ENCODE measurements at regions not wholly inside any gene's neighbourhood (a gene's known extent, or its start where the extent isn't known, plus 50 kb on each side); places are given as distances from the start of the nearest gene placed in this dataset.

DNA sequence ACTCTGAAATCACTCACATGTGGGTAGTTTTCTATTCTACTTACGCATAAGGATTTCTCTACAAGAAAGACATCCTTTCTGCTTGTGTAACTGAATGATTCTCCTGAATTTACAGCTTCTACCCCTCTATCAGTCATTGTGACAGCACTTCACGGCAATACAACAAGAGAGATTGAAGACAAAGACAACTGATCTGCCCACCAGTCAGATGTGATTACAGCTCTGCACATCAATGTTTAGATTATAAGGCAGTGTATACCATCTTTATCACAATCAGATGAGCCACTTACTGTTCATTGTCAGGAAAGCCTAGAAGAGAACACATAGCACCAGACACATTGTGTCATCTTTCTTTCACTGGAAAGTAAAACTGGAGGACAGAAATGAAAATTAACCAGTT, 324.4 kb downstream of the CENPC start:
- no peak for DNase-seq

DNA sequence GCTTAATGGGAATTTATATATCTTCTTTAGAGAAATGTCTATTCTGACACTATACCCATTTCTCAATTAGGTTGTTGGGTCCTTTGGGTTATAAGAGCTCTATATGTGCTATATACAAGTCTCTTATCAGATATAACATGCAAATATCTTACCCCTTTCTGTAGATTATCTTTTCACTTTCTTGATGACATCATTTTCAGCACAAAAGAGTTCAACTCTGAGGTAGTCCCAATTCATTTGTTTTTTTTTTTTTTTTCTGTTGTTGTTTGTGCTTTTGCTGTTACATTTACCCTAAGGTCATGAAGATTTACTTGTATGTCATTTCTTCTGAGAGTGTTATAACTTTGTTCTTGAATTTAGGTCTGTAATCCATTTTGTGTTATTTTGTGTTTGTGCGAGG, 326.4 kb downstream of the CENPC start:
- no peak for DNase-seq

DNA sequence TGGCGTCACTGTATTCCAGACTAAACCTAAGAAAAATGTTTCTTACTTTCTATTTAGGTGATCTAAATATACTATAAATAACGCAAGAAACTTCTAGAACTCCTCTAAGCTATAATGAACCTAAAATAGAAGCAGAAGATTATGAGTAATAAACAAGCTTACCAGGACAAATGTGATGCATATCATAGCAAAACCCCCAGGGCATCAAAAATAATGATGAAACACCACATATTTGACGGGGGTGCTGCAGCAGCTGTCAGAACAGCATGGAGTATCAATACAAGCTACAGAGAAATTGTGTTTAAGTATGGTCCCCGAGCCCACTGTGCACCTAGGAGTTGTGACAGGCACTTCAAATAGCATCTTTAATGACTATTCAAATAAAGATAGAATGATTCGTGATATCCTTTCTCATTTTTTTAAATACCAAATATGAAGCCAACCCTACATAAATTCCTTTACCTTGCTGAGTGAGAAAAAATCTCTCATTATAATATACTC, 337.3 kb downstream of the CENPC start:
- no peak for DNase-seq

DNA sequence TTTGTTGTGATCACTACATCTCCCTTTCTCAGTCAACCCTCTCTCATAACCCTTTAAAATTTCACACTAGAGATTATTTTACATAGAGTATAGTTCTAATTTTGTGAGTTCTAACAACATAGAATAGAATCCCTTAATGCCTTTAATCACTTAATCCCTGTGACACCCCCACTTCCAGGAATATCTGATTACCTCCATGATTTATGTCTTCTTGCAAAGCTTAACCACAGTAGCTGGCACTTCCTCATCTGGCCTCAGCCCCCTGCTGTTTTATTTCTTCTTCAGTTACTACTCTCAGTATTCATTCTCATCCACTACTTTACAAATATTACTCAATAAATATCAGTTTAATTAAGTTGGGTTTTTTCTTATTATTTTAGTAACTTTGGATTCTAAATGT, 340.9 kb downstream of the CENPC start:
- no peak for DNase-seq

DNA sequence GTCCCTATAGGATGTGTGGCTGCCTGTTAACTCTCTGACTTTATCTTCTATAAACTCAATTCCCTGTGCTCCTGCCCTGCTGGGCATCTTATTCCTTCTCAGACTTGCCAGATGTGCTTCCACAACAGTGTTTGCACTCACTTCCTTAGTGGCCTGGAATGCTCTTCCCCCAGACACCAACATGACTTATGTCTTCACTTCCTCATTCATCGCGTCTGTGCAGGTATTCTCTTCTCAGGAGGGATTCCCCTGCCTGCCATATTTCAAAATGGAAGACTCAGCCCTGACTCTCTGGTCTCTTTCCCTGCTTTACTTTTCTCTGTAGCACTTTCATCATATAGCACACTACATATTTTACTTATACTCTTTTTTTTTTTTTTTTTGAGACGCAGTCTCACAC, 344.0 kb downstream of the CENPC start:
- DNase-seq, result no peak

DNA sequence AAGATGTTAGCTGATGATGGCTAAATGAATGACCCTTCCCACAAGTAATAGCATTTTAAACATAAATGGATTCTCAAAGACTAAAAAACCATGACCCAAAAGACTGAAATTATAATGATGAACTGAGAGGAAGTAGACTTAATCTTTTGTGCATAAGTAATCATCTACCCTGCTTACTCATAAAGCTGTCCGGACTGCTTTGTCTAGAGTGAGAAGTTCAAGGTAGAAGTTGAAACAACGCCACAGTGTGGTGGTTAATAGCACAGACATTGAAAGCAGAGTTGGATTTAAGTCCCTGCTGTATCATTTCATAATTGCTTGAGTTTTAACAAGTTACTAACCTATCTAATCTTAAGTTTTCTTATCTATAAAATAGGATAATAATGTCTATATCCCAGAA, 346.6 kb downstream of the CENPC start:
- no peak for DNase-seq

DNA sequence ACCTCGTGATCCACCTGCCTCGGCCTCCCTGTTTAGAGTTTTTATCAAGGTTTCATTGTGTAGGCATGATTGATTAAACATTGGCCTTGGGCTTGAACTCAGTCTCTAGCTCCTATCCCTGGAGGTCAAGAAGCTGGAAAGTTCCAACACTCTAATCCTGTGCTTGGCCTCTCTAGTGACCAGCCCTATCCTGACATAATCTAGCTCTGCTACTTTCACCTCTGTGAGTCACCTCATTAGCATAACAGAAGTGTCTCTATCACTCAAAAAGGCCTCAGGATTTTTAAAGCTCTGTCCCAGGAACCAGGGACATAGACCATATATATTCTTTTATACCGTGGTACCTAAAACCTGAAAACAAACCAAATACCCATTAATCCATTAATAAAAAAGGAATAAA, 377.5 kb downstream of the CENPC start:
- no peak for DNase-seq

DNA sequence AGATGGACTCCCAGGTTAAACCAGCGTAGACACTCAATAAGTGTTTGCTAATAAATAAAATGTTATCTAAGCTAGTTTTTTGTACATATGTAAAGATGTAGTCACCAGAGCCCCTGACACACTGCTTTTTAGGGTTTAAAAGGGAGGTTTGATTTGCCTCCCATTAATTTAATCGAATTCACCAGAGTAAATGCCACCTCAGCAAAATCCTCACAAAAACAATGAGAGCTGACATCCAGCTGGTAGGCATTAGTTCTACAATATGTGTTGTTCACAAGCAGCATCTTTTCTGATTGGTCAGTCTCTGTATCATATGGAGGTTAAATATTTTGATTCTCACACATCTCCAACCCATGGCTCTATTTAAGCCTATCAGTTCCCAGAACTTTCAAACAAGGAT, 382.6 kb downstream of the CENPC start:
- DNase-seq, result no peak

DNA sequence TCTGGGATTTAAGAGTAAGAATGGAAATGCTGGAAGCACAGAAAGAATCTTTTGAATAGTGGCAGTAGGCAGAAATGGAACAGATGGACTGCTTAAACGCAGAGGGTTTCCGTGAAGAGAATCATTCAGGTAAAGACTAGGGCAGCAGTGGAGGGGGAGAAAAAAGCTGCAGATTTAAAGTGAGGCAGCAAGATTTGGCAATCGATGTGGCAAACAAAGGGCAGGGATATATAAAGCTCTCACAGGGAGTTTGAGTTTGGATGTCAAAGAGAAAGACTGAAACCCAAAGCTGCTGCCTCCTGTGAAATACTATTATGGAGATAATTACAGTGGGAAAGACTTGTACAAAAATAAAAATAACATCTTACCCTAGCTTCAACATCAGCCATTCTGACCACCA, 384.0 kb downstream of the CENPC start:
- DNase-seq, result no peak

DNA sequence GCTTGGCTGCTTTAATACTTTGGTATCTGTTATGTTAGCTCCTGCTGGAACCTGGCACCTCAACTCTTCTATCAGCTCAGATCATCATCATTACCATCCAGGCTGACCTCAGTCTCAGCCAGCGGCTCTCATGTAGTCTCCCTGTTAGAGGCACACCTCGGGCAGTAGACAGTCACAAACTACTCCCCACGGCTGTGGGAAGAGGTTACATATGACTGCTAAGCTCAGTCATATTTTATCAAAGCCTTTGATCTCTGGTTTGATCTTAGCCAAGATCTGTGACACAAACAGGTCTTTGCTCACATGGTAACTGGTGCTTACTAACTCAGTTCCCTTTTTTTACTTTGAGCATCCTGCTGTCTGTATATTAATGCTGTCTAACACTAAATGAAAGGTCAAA, 384.9 kb downstream of the CENPC start:
- DNase-seq, result peak; percentile 3

DNA sequence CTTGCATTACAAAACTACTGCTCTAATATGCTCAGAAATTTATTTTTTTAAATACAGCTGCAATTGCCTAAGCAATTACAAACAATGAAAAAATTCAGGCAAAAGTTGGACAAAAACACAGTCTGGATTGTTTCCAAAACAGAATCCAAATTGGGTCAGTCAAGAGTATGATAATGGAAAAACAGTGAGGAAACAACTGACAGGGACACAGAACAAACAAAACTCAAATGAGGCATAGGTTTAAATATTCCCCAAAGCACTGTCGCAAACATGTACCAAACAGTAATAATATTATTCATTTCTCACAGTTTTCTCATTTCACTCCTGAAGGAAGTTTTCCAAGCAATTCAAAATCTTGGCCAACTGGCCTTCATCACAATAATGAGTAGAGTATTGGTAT, 386.6 kb downstream of the CENPC start:
- no peak for DNase-seq

DNA sequence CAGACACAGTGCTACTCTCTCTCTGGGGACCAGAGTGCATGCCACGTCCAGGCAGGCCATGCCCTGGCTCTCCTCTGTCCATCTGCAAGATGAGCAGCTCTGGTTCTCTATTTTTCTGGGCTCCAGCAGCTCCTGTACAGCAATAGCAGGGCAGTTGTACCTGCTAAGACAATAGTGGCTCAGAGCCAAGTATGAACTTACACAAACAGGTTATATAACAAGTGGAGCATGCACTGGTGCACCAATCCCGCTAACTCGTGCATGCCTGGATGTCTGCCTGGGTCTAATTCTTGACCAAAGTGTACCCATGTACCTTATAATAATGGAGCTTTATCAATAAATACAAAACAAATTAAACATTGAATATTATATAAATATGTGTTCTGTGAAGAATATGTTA, 392.3 kb downstream of the CENPC start:
- no peak for DNase-seq

DNA sequence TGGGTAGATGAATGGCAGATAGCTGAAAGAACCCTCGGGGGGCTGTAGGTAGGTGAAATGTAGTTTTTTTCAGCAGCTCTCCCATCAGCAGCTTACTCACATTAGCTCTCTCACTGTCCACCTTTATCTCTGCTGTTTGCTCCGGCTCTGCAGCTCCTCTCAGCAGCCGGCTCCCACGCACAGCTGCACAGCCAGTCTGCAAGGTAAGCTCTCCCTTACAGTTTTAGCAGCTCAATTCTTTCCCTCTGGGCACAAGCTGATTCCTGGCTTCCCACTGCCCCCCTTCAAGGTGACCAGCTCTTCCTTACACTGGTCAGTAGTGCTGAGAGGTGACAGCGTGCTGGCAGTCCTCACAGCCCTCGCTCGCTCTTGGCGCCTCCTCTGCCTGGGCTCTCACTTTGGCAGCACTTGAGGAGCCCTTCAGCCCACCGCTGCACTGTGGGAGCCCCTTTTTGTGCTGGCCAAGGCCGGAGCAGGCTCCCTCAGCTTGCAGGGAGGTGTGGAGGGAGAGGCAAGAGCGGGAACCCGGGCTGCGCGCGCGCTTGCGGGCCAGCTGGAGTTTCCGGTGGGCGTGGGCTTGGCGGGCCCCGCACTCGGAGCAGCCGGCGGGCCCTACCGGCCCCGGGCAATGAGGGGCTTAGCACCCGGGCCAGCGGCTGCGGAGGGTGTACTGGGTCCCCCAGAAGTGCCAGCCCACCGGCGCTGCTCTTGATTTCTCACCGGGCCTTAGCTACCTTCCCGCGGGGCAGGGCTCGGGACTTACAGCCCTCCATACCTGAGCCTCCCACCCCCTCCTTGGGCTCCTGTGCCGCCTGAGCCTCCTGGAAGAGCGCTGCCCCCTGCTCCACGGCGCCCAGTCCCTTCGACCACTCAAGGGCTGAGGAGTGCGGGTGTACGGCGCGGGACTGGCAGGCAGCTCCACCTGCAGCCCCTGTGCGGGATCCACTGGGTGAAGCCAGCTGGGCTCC, 393.6 kb downstream of the CENPC start:
- DNase-seq, result no peak

DNA sequence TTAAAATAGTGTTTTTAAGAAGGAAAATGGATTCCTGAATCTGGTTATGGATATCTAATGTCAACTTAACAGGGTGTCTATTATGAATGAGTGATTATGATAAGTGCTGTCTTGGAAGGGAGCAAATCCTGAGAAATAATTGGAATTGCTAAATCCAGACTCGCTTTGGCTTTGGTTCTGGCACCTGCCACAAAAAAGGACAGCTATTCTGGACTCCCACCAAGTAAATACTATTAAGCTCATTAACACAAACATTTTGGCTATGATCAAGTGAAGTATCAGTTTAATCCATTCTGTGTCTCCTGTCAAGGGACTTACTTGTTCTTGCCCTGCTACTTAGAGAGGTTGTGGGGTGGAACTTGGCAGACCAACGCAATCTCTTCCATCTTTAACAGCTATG, 403.7 kb downstream of the CENPC start:
- no peak for DNase-seq

DNA sequence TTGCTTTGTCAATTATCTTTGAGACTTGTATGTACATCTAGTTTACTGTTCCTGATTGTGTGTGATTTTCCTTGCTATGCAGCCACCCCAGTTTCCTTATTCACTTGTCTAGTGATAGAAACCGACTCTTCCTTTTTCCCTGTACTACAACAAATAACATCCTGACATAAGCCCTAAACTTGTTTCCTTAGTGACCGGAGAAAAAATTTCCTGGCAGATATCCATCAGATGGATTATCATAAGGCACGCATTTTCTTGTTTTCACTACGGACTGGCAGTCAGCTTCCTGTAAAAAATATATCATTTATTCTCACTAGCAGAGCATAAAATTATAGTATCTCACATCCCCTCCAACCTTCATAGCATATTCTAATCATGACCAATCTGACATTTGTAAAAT, 410.7 kb downstream of the CENPC start:
- DNase-seq, result no peak

DNA sequence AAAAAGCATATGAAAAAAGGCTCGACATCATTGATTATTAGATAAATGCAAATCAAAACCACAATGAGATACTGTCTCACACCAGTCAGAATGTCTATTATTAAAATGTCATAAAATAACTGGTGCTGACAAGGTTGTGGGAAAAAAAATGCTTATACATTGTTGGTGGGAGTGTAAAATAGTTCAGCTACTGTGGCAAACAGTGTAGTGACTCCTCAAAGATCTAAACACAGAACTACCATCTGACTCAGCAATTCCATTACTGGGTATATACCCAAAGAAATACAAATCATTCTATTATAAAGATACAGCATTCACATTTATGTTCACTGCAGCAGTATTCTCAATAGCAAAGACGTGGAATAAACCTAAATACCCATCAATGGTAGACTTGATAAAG, 412.1 kb downstream of the CENPC start:
- DNase-seq, result no peak

DNA sequence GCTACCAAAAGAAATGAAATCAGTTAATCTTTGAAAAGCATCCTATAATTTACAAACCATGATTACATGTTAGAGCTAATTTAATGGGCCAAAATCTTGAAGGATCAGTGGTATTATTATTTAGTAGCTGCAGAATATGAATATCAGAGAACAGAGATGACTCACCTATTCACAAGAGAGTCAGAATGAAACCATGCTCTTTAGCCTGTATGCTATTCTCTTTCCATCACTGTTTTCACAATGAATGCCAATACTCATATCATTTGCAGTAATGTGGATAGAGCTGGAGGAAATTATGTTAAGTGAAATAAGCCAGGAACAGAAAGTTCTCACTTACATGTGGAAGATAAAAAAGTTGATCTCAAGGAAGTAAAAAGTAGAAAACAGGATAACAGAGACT, 414.1 kb downstream of the CENPC start:
- DNase-seq, result no peak

DNA sequence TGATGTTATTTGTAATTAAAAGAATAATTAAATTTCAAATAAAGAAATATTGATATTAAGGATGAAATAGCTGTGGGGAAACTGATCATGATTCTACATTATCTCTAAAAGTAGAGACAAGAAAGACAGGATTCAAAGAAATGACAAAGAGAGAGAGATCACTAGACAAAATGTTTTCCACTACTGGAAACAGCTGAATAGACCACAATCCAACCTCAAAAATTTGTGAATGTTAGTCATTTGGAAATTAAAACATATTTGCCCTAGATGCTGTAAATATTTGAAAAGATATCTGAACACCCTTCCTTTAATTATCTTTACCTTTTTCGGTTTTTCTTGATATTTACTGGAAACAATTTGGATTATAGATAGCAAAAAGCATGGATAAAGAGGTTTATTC, 414.9 kb downstream of the CENPC start:
- DNase-seq, result no peak

DNA sequence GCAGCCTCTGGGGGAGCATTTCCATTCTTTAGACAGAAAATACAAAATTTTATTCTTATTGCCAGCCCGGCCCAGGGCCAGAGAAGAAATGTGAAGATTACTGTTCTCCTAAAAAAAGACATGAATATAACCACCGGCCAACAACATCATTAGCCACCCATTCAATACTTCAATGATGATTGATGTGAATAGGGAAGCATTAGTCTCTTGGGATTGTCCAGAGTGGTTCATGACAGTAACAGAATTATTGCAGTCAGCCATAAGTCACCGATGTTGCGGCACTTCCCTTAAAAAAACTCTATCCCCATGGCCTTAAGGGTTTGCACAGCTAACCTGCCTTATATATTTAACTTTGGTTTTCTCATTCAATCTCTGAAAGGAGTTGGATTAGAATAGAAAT, 418.7 kb downstream of the CENPC start:
- no peak for DNase-seq

DNA sequence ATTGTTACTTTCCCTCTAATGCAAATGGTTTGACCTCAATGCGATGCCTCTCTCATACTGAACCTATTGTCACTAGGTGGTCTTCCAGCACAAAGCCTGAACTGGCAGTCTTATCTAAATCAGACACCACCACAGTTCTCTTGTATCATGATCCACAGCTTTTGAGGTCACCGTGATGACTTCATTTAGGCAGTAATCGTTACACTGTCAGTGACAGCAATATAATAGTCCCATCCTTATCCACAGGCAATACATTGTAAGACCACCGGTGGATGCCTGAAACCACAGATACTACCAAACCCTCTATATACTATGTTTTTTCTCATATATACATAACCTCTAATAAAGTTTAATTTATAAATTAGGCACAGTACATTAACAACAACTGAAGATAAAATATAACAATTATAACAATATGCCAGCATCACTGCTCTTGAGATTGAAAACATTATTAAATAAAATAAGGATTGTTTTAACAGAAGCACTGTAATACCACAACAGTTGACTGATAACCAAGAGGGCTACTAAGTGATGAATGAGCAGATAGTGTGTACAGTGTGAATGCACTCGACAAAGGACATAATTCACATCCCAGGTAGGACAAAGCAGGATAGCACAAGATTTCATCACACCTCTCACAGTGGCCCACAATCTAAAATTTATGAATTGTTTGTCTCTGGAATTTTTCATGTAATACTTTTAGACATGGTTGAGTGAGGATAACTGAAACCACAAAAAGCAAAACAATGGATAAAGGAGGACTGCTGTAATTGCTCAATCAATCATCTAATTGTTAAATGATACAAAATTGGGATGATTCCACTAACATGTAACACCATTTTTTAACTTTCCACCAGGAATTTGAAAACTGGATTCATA, 419.4 kb downstream of the CENPC start:
- DNase-seq, result no peak

DNA sequence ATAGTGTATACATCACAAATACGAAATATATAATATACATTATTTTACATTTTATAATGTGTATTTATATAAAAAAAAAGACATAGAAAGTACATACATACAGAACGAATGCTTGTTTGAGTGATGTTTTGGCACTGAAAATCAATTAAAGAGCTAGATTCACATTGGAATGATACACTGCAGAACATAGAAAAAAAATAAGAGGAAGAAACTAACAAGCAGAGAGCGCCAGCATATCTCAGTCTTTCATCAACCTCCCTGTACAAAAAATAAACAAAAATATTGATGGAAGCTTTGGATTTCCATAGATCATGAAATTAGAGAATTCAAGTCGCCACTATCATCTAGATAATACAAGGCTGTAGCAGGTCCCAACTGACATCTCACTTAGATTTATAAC, 420.6 kb downstream of the CENPC start:
- no peak for DNase-seq

DNA sequence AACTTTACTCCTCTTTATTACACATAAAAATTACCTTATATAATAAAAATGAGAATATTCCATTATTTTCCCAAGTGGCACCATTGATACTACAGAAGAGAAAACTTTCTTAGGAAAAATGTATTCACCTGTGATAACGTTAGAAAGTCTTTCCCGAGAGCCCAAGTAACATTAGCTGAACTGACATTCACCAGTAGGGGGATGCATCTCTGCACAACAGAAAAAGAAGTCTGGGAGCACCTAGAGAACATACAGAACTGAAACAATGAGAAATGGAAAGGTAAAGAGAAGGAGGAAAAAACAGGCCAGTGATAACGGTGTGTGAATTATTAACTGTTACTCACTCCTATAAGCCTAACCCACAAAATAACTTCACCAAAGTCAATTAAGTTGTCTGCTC, 423.3 kb downstream of the CENPC start:
- DNase-seq, result no peak

DNA sequence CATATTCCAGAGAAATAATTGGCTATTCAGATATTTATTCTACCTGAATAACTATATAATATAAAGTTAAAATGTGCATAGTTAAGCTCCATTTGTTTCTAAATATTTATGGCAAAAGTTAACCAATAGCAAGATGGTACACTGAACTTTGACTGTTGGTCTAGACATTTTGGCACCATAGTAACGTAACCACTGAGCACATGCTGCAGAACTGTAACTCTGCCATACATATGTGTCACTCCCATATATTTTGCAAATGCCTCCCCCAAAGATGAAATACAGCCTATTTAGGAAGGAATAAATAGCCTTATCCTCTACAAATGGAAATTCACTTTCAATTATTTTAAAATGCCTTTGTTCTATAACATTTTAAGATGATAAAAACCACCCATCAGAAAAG, 424.9 kb downstream of the CENPC start:
- DNase-seq, result no peak

DNA sequence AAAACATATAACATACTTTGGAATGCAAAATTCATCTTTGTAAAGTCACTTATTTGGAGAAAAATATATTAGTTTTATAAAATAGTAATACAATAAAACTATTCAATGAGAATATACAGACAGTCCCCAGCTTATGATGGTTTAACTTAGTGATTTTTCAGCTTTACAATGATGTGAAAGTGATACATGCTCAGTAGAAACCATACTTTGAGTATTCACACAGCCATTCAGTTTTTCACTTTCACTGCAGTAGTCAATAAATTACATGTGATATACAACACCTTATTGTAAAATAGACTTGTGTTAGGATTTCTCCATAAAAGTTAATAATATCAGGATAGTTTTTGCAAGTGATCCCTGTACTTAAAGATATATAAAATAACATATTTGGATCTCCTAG, 436.0 kb downstream of the CENPC start:
- no peak for DNase-seq

All from inflammatory macrophage treated with lipopolysaccharide for 4 hours (primary cell).